Duodenal mucosa (tissue), 2 donors: ENCODE measurements at regions not wholly inside any gene's neighbourhood (a gene's known extent, or its start where the extent isn't known, plus 50 kb on each side); places are given as distances from the start of the nearest gene placed in this dataset.

Experiments
- H3K27ac ChIP-seq: one replicate; pipeline ENCODE4 v1.7.0; 2013; ENCODE audit warnings: low read depth, low read length
- H3K27me3 ChIP-seq, 2 donors: one replicate each; pipeline ENCODE4 v1.7.0; 2013; ENCODE audit warnings: low read length in 2 of 2, control low read depth in 1 of 2; ENCODE audit not compliant: insufficient read depth in 2 of 2, control insufficient read depth in 1 of 2
- H3K36me3 ChIP-seq, 2 donors: one replicate each; pipeline ENCODE4 v1.7.0; 2013; ENCODE audit warnings: low read length in 2 of 2, control low read depth in 1 of 2; ENCODE audit not compliant: insufficient read depth in 2 of 2, control insufficient read depth in 1 of 2
- H3K4me1 ChIP-seq, 2 donors: one replicate each; pipeline ENCODE4 v1.7.0; 2013; ENCODE audit warnings: low read length in 2 of 2, control low read depth in 1 of 2; ENCODE audit not compliant: insufficient read depth in 2 of 2, control insufficient read depth in 1 of 2
- H3K4me3 ChIP-seq, 2 donors: one replicate each; pipeline ENCODE4 v1.7.0; 2013; ENCODE audit warnings: low read length in 2 of 2, low read depth in 1 of 2
- H3K9ac ChIP-seq, 2 donors: one replicate each; pipeline ENCODE4 v1.7.0; 2013; ENCODE audit warnings: low read length in 2 of 2, low read depth in 1 of 2
- H3K9me3 ChIP-seq, 2 donors: one replicate each; pipeline ENCODE4 v1.7.0; 2013; ENCODE audit warnings: low read length in 2 of 2, control low read depth in 1 of 2; ENCODE audit not compliant: control insufficient read depth in 1 of 2

GRCh38 chr14:66293533-66294105 is 192.6 kb upstream of the CCDC196 start:
- H3K27me3 ChIP-seq: no peaks in the 10 kb centered on the region
- H3K9me3 ChIP-seq: no peaks in the 10 kb centered on the region
- H3K4me1 ChIP-seq: no peaks in the 10 kb centered on the region
- H3K36me3 ChIP-seq: no peaks in the 10 kb centered on the region
- H3K4me3 ChIP-seq: peak overlapping the region in 1 of 2 donors; percentile 3
- H3K27ac ChIP-seq: no peak overlapping the region
- H3K9ac ChIP-seq: no peak overlapping the region

GRCh38 chr14:66295386-66295785 is 190.8 kb upstream of the CCDC196 start:
- H3K4me3 ChIP-seq: no peak overlapping the region
- no peaks in the 10 kb centered on the region for H3K4me1 ChIP-seq
- no peaks in the 10 kb centered on the region for H3K9me3 ChIP-seq
- H3K36me3 ChIP-seq: no peaks in the 10 kb centered on the region
- H3K27ac ChIP-seq: no peak overlapping the region
- no peaks in the 10 kb centered on the region for H3K27me3 ChIP-seq
- H3K9ac ChIP-seq: no peak overlapping the region

- no peaks in the 10 kb centered on the region for H3K36me3 ChIP-seq
- no peaks in the 10 kb centered on the region for H3K4me1 ChIP-seq
- H3K27me3 ChIP-seq: no peaks in the 10 kb centered on the region
These were observed 185.3 kb upstream of the CCDC196 start for GRCh38 chr14:66300886-66301285.

GRCh38 chr14:66306101-66306500 is 180.1 kb upstream of the CCDC196 start:
- no peak overlapping the region for H3K9ac ChIP-seq
- H3K36me3 ChIP-seq: no peaks in the 10 kb centered on the region
- no peak overlapping the region for H3K4me3 ChIP-seq
- no peak overlapping the region for H3K27ac ChIP-seq
- no peaks in the 10 kb centered on the region for H3K9me3 ChIP-seq
- no peaks in the 10 kb centered on the region for H3K4me1 ChIP-seq
- H3K27me3 ChIP-seq: no peaks in the 10 kb centered on the region

More at GRCh38 chr14:66300886-66301285, 185.3 kb upstream of the CCDC196 start:
- Histone ChIP-seq H3K9me3 (no peaks in the 10 kb centered on the region), H3K9ac (no peak overlapping the region), H3K4me3 (no peak overlapping the region), H3K27ac (no peak overlapping the region)

GRCh38 chr14:66311058-66311457 is 175.1 kb upstream of the CCDC196 start:
- H3K27me3 ChIP-seq: no peaks in the 10 kb centered on the region
- H3K4me3 ChIP-seq: no peak overlapping the region
- H3K9me3 ChIP-seq: no peaks in the 10 kb centered on the region
- H3K36me3 ChIP-seq: no peaks in the 10 kb centered on the region
- H3K9ac ChIP-seq: no peak overlapping the region
- no peaks in the 10 kb centered on the region for H3K4me1 ChIP-seq
- no peak overlapping the region for H3K27ac ChIP-seq

GRCh38 chr14:66311990-66312389 is 174.2 kb upstream of the CCDC196 start:
- H3K9me3 ChIP-seq: no peaks in the 10 kb centered on the region
- H3K9ac ChIP-seq: no peak overlapping the region
- no peak overlapping the region for H3K4me3 ChIP-seq
- H3K4me1 ChIP-seq: no peaks in the 10 kb centered on the region
- no peak overlapping the region for H3K27ac ChIP-seq
- no peaks in the 10 kb centered on the region for H3K27me3 ChIP-seq
- no peaks in the 10 kb centered on the region for H3K36me3 ChIP-seq

- no peaks in the 10 kb centered on the region for H3K27me3 ChIP-seq
- no peak overlapping the region for H3K9ac ChIP-seq
- no peaks in the 10 kb centered on the region for H3K9me3 ChIP-seq
- no peaks in the 10 kb centered on the region for H3K4me1 ChIP-seq
- no peak overlapping the region for H3K27ac ChIP-seq
- H3K36me3 ChIP-seq: no peaks in the 10 kb centered on the region
- H3K4me3 ChIP-seq: no peak overlapping the region
These were observed 173.7 kb upstream of the CCDC196 start for GRCh38 chr14:66312451-66312850.

- H3K4me1 ChIP-seq: no peaks in the 10 kb centered on the region
- H3K27me3 ChIP-seq: no peaks in the 10 kb centered on the region
- H3K27ac ChIP-seq: no peak overlapping the region
- H3K9me3 ChIP-seq: peaks cover 4 to 6% of the 10 kb centered on the region in 2 donors
- H3K9ac ChIP-seq: no peak overlapping the region
- no peak overlapping the region for H3K4me3 ChIP-seq
- no peaks in the 10 kb centered on the region for H3K36me3 ChIP-seq
These were observed 171.1 kb upstream of the CCDC196 start for GRCh38 chr14:66315098-66315497.

GRCh38 chr14:66315548-66315947 is 170.6 kb upstream of the CCDC196 start:
- Histone ChIP-seq H3K27ac (no peak overlapping the region), H3K9ac (no peak overlapping the region), H3K4me3 (no peak overlapping the region), H3K36me3 (no peaks in the 10 kb centered on the region), H3K9me3 (peaks cover 4 to 6% of the 10 kb centered on the region in 2 donors), H3K27me3 (no peaks in the 10 kb centered on the region), H3K4me1 (no peaks in the 10 kb centered on the region)

- Histone ChIP-seq H3K9ac (no peak overlapping the region), H3K27me3 (no peaks in the 10 kb centered on the region), H3K36me3 (no peaks in the 10 kb centered on the region), H3K9me3 (peaks cover 4 to 6% of the 10 kb centered on the region in 2 donors), H3K27ac (no peak overlapping the region), H3K4me3 (no peak overlapping the region), H3K4me1 (no peaks in the 10 kb centered on the region)
These were observed 163.6 kb upstream of the CCDC196 start for GRCh38 chr14:66322564-66322963.

GRCh38 chr14:66330228-66330627 is 155.9 kb upstream of the CCDC196 start:
- H3K27me3 ChIP-seq: no peaks in the 10 kb centered on the region
- no peaks in the 10 kb centered on the region for H3K36me3 ChIP-seq
- no peaks in the 10 kb centered on the region for H3K4me1 ChIP-seq
- no peak overlapping the region for H3K4me3 ChIP-seq
- H3K27ac ChIP-seq: no peak overlapping the region
- no peaks in the 10 kb centered on the region for H3K9me3 ChIP-seq
- no peak overlapping the region for H3K9ac ChIP-seq
